Fibroblast of skin of abdomen (primary cell): ENCODE measurements at regions not wholly inside any gene's neighbourhood (a gene's known extent, or its start where the extent isn't known, plus 50 kb on each side); places are given as distances from the start of the nearest gene placed in this dataset.

Source experiments
- DNase-seq: peaks from one replicate; pipeline ENCODE4 v3.0.0-alpha.2; 2013

- DNase-seq, result peak; percentile 51
Measured at GRCh38 chr7:42858570-42858969, 53.3 kb downstream of the C7orf25 start.

- no peak for DNase-seq
Measured at GRCh38 chr7:42856605-42856987, 55.3 kb downstream of the C7orf25 start.

GRCh38 chr7:42854571-42855118 is 57.2 kb downstream of the C7orf25 start:
- no peak for DNase-seq

- no peak for DNase-seq
Measured at GRCh38 chr7:42852531-42852930, 59.3 kb downstream of the C7orf25 start.

- DNase-seq, result peak; percentile 60
Measured at GRCh38 chr7:42843205-42843800, 68.6 kb downstream of the C7orf25 start.

GRCh38 chr7:42834676-42835075 is 77.2 kb downstream of the C7orf25 start:
- DNase-seq, result no peak

GRCh38 chr7:42833411-42833810 is 78.5 kb downstream of the C7orf25 start:
- peak; percentile 10 for DNase-seq

- peak; percentile 19 for DNase-seq
Measured at GRCh38 chr7:42832667-42833066, 79.2 kb downstream of the C7orf25 start.

DNA sequence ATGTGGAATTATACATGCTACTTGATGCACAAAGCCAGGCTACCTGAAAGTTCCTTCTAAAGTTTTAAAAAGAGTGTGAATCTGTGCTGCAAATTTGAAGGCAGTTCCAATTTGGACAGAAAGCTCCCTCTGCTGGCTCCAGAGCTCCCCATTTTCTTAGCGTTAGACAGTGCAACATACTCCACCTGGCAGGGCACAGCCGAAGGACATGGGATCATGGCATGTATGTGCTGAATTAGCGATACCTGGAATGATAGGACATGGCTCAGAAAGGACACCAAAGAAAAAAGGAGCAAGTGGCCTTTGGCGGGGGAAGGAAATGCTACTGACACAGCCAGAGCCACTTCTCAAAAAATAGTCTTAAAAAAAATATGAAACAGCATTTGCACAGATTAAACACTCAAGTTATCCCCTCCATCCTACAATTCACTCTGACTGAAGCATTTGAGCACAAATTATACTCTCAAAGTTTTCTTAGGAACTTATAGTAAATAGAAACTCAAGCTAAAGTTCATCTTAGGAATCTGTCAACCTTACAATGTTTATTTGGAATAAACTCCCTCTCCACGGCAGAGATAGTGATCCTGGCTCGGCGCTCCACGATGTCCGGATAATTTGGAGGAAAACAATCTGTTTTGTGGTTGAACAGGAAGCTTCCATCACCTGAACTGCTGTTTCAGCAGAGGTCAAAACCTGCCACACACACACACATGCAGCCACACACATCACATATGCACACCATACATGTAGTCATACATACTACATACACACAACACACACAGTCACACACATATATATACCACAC is 80.0 kb downstream of the C7orf25 start:
- peak; percentile 54 for DNase-seq

DNA sequence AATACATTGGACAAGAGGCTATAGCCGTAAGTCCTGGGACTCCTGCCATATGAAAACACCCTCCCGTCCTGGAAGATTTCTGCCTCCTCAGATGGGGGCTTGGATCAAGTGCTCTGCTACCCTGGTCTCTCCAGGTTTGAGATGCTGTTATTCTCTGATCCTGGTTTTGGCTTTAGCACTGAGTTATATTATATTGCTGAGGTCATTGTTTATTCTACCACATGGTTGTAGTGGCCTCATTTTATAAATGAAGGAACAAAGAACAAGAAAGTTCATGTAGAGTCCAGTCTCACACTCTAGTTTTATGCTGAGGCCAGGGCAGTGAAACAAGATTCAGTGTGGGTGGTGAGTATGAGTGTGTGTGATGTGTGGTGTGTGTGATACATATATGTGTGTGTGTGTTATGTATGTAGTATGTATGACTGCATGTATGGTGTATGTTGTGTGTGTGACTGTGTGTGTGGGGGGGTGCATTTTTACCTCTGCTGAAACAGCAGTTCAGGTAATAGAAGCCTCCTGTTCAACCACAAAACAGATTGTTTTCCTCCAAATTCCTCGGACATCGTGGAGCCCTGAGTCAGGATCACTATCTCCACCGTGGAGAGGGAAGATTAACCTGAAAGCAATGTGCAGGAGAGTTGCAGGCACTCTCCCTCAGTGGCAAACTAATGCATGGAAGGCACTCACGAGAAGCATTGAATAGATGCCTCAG is 80.7 kb downstream of the C7orf25 start:
- DNase-seq, result peak; percentile 5

DNA sequence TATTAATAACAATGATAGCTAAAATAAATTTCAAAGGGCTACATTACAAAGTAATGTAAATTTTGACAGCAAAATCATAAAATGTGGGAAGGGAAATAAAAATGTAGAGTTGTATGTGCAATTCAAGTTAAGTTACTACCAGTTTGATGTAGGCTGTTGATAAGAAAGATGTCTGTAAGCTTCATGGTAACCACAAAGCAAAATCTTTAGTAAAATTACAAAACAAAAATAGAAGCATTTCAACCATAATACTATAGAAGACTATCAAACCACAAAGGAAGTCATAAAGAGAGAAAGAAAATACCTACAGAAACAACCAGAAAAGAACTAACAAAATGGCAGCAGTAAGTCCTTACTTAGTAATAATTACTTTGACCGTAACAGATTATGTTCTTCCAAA is 99.1 kb downstream of the C7orf25 start:
- DNase-seq, result no peak

- DNase-seq, result no peak
Measured at GRCh38 chr7:42805601-42806000, 106.3 kb downstream of the C7orf25 start.

- DNase-seq, result no peak
Measured at GRCh38 chr7:42794673-42795072, 117.2 kb downstream of the C7orf25 start.

DNA sequence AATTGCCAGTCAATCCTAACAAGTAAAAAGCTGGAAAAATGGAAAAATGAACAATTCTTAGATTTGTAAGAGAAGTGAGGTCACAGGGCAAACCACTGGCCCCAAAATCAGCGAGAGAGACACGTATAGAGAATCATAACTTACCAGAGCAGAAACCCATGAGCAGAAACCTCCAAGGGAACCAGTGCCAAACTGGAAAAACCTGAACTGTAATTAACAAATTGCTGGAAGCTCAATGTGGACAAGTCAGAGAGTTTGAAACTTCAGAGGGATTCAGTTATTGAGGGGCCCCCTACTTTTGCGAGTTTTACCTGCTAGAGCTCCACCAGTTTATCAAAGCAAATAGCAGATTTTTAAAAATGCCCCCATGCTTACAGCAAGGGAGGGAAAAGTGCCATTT is 119.0 kb downstream of the C7orf25 start:
- no peak for DNase-seq

DNA sequence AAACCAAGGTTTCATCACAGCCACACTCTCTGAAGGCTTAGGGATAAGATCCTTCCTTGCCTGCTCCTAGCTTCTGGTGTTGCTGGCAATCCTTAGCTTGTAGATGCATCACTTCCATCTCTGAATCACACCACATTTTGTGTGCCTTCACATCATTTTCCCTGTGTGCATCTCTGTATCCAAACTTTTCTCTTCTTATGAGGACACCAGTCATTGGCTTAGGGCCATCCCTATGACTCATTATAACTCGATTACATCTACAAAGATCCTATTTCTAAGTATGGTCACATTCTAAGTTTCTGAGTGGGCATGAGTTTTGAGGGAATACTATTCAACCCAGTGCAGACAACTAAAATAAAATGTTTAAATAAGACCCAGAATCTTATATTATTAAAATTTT is 121.7 kb downstream of the C7orf25 start:
- peak; percentile 51 for DNase-seq

- no peak for DNase-seq
Measured at GRCh38 chr7:42774436-42774835, 137.4 kb downstream of the C7orf25 start.

DNA sequence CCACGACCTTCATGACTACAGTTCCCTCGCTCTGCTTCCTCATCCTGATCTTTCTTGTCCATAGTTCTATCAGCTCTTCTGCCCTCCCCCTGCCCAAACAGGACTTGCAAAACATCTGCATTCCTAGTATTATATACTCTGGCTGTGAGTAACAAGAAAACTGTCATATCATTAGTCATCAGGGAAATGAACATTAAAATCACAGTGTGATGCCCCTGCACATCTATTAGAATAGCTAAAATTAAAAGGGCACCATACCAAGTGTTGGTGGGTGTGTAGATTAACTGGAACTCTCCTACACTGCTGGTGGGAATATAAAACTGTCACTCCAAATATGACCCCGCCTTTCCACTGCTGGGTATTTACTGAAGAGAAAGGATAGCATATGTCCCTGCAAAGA is 141.8 kb downstream of the C7orf25 start:
- DNase-seq, result peak; percentile 54

DNA sequence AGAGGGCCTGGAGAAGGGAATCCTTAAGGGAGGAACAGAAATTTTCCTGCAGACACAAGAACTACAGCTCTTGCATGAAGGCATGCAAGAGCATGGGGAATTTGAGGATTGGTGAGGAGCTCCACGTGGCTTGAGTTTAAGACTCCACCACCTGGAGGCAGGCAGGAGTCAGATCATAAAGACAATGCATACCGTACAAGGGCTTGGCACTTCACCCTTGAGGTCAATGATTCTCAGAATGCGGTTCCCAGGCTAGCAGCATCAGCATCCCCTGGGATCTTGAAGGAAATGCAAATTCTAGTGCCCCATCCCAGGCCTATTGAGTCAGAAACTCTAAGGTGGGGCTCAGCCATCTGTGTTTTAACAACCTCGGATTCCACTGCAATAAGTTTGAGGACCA is 143.8 kb downstream of the C7orf25 start:
- DNase-seq, result no peak

GRCh38 chr7:42766782-42767423 is 145.0 kb downstream of the C7orf25 start:
- peak; percentile 73 for DNase-seq

DNA sequence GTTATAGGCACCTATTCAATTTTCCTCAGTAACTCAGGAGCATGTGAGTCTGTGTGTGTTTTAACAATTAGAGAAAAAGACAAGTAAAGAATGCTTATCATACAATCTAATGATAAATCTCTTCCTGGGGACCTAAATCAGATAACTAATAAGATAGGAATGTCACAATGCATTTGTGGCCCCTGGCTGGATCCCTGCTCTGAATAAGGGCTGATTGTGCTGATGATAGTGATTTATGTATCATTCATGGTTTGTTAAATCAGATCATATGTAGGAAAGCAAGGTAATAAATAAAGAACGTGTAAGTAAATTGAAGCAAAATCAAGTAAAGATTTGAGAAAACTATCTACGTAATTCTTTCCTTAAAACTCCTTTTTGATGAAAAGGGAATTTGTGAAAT is 145.9 kb downstream of the C7orf25 start:
- DNase-seq, result peak; percentile 80

DNA sequence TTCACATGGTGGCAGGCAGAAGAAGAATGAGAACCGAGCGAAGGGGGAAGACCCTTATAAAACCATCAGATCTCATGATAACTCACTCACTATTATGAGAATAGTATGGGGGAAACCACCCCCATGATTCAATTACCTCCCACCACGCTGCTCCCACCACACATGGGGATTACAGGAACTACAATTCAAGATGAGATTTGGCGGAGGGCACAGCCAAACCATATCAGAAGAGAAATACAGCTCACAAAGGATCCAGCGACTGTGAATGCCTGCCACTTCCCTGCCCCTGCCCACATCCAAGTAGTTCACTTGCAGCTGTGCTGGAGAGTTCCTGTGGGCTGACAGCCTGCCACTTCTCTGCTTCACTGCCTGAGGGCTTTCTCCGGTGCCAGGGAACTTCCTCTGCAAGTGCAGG is 148.7 kb downstream of the C7orf25 start:
- no peak for DNase-seq

DNA sequence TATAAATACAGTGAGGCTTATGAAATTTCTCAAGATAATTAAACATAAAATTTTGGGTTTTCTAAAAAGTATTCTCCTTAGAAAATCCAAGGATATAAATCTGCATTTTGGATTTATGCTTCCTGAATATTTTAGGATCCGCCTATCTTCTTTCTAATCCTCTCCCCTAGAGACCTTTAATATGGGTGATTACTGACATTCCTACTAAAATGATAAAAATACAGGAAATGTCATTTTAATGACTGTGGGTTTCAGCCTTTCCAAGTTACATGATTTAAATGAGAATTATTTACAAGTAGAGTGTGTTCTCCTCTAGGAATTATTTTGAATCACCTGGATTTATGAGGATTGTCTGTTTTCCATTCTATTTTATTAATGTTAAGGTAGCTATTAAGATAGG is 150.4 kb downstream of the C7orf25 start:
- no peak for DNase-seq

DNA sequence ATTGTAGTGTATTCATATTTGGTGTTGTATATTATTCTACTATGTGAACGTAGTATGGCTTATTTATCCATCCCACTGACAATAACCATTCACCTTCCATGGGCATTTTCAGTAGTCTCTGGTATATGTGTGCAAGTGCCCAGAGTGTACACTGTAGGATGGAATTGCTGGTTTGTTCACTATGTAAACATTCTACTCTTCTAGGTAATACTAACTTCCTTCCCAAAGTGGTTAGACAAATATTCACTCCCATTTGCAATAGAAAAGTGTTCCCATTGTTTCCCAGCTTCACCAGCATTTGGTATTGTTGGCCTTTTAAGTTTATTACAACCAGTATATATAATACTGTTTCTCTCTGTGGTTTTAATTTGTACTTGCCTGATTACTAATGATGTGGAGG is 153.7 kb downstream of the C7orf25 start:
- no peak for DNase-seq
